H9 (cell line): ENCODE measurements at regions not wholly inside any gene's neighbourhood (a gene's known extent, or its start where the extent isn't known, plus 50 kb on each side); places are given as distances from the start of the nearest gene placed in this dataset.

Experiments used
- DNase-seq: peaks from one replicate; pipeline ENCODE4 v3.0.0-alpha.2; 2017
- H2AFZ ChIP-seq: one replicate; pipeline ENCODE4 v1.6.1; 2013; ENCODE audit warnings: mild to moderate bottlenecking, low read length, control low read depth, moderate library complexity
- H2AK5ac ChIP-seq: 2 replicates; pipeline ENCODE4 v1.6.1; 2013; ENCODE audit warnings: low read length, control low read depth, mixed read lengths; ENCODE audit not compliant: insufficient read length
- H2BK120ac ChIP-seq: one replicate; pipeline ENCODE4 v1.6.1; 2013; ENCODE audit warnings: low read depth, mild to moderate bottlenecking, low read length, control low read depth, inconsistent platforms; ENCODE audit not compliant: poor library complexity, severe bottlenecking
- H2BK12ac ChIP-seq: 2 replicates; pipeline ENCODE4 v1.6.1; 2013; ENCODE audit warnings: low read length, control low read depth, mixed read lengths, low read depth; ENCODE audit not compliant: insufficient read length
- H2BK15ac ChIP-seq: 2 replicates; pipeline ENCODE4 v1.6.1; 2013; ENCODE audit warnings: low read depth, low read length, control low read depth
- H2BK20ac ChIP-seq: one replicate; pipeline ENCODE4 v1.6.1; 2013; ENCODE audit warnings: low read depth, mild to moderate bottlenecking, low read length, control low read depth, inconsistent platforms; ENCODE audit not compliant: poor library complexity, severe bottlenecking
- H2BK5ac ChIP-seq: 2 replicates; pipeline ENCODE4 v1.6.1; 2013; ENCODE audit warnings: low read length, control low read depth, mixed read lengths; ENCODE audit not compliant: insufficient read length
- H3K14ac ChIP-seq: 2 replicates; pipeline ENCODE4 v1.6.1; 2013; ENCODE audit warnings: low read length, control low read depth; ENCODE audit not compliant: insufficient read depth
- H3K18ac ChIP-seq: 2 replicates; pipeline ENCODE4 v1.6.1; 2013; ENCODE audit warnings: low read depth, mild to moderate bottlenecking, mixed read lengths, low read length, control low read depth; ENCODE audit not compliant: insufficient read length
- H3K23ac ChIP-seq: 2 replicates; pipeline ENCODE4 v1.6.1; 2013; ENCODE audit warnings: low read length, control low read depth, mixed read lengths, low read depth; ENCODE audit not compliant: insufficient read length
- H3K23me2 ChIP-seq: 2 replicates; pipeline ENCODE4 v1.6.1; 2013; ENCODE audit warnings: low read depth, mild to moderate bottlenecking, mixed read lengths, low read length, control low read depth; ENCODE audit not compliant: insufficient read length, poor library complexity, severe bottlenecking
- H3K27ac ChIP-seq: 2 replicates; pipeline ENCODE4 v1.5.1; 2013; ENCODE audit warnings: low read length, control low read depth, mixed read lengths, low read depth; ENCODE audit not compliant: insufficient read length
- H3K27me3 ChIP-seq: 2 replicates; pipeline ENCODE4 v1.6.1; 2013; ENCODE audit warnings: low read length, control low read depth, inconsistent platforms; ENCODE audit not compliant: insufficient read depth
- H3K4ac ChIP-seq: 2 replicates; pipeline ENCODE4 v1.6.1; 2013; ENCODE audit warnings: low read depth, mild to moderate bottlenecking, control low read depth, inconsistent platforms, low read length, moderate library complexity
- H3K4me1 ChIP-seq: 2 replicates; pipeline ENCODE4 v1.6.1; 2013; ENCODE audit warnings: low read length, control low read depth, inconsistent platforms; ENCODE audit not compliant: insufficient read depth
- H3K4me2 ChIP-seq: 2 replicates; pipeline ENCODE4 v1.6.1; 2013; ENCODE audit warnings: low read length, control low read depth, mixed read lengths; ENCODE audit not compliant: insufficient read length, insufficient read depth
- H3K56ac ChIP-seq: 2 replicates; pipeline ENCODE4 v1.6.1; 2013; ENCODE audit warnings: low read depth, mild to moderate bottlenecking, mixed read lengths, low read length, control low read depth; ENCODE audit not compliant: insufficient read length
- H3K79me1 ChIP-seq: 2 replicates; pipeline ENCODE4 v1.6.1; 2013; ENCODE audit warnings: low read depth, mild to moderate bottlenecking, moderate library complexity, low read length, control low read depth, inconsistent platforms; ENCODE audit not compliant: insufficient read depth, poor library complexity, severe bottlenecking
- H3K79me2 ChIP-seq: 2 replicates; pipeline ENCODE4 v1.6.1; 2013; ENCODE audit warnings: low read length, control low read depth, inconsistent platforms; ENCODE audit not compliant: insufficient read depth
- H3K9ac ChIP-seq: 2 replicates; pipeline ENCODE4 v1.6.1; 2013; ENCODE audit warnings: low read length, control low read depth, mixed read lengths; ENCODE audit not compliant: insufficient read length; ENCODE audit errors: extremely low read depth
- H3K9me3 ChIP-seq: one replicate; pipeline ENCODE4 v1.6.1; 2013; ENCODE audit warnings: low read depth, low read length, inconsistent platforms; ENCODE audit not compliant: control insufficient read depth
- H3T11ph ChIP-seq: one replicate; pipeline ENCODE4 v1.6.1; 2013; ENCODE audit warnings: mild to moderate bottlenecking, low read length, control low read depth, inconsistent platforms
- H4K20me1 ChIP-seq: one replicate; pipeline ENCODE4 v1.6.1; 2013; ENCODE audit not compliant: control insufficient read depth, insufficient read length, insufficient read depth
- H4K5ac ChIP-seq: 2 replicates; pipeline ENCODE4 v1.6.1; 2013; ENCODE audit warnings: low read depth, mild to moderate bottlenecking, mixed read lengths, low read length, control low read depth; ENCODE audit not compliant: insufficient read length
- H4K8ac ChIP-seq: replicated peaks from 2 replicates; pipeline ENCODE4 v1.6.1; 2013; ENCODE audit warnings: low read length, control low read depth, mixed read lengths, low read depth; ENCODE audit not compliant: insufficient read length
- H4K91ac ChIP-seq: 2 replicates; pipeline ENCODE4 v1.6.1; 2013; ENCODE audit warnings: low read depth, mild to moderate bottlenecking, moderate library complexity, mixed read lengths, low read length, control low read depth; ENCODE audit not compliant: insufficient read length
- H3K27ac Mint-ChIP-seq, 3 experiments: 2 replicates in 2 of 3; 3 replicates in 1 of 3; pipeline ENCODE4 v1.8.0; 2020 to 2021; ENCODE audit warnings: mixed read lengths in 3 of 3, mild to moderate bottlenecking in 1 of 3, moderate library complexity in 1 of 3
- H3K27me3 Mint-ChIP-seq: 2 replicates; pipeline ENCODE4 v1.8.0; 2021; ENCODE audit warnings: low read depth, mild to moderate bottlenecking, moderate library complexity, mixed read lengths
- H3K36me3 Mint-ChIP-seq, 3 experiments: 2 replicates in 2 of 3; 3 replicates in 1 of 3; pipeline ENCODE4 v1.8.0; 2020 to 2021; ENCODE audit warnings: low read depth in 3 of 3, mixed read lengths in 3 of 3; ENCODE audit not compliant: insufficient read depth in 1 of 3
- H3K4me1 Mint-ChIP-seq, 2 experiments: 2 replicates each; pipeline ENCODE4 v1.8.0; 2020; ENCODE audit warnings: mixed read lengths in 2 of 2
- H3K4me3 Mint-ChIP-seq, 2 experiments: 2 replicates in 1 of 2; 3 replicates in 1 of 2; pipeline ENCODE4 v1.8.0; 2020 to 2021; ENCODE audit warnings: mild to moderate bottlenecking in 2 of 2, mixed read lengths in 2 of 2, moderate library complexity in 1 of 2
- H3K9me3 Mint-ChIP-seq, 2 experiments: 2 replicates in 1 of 2; 3 replicates in 1 of 2; pipeline ENCODE4 v1.8.0; 2020; ENCODE audit warnings: mild to moderate bottlenecking in 2 of 2, mixed read lengths in 2 of 2, moderate library complexity in 1 of 2
- CTCF ChIP-seq: fragments of 200-600 bp; sonication (generic); conservative IDR thresholded peaks from 3 replicates; pipeline ENCODE4 v1.8.0; 2021; ENCODE audit warnings: antibody characterized with exemption, mild to moderate bottlenecking
- whole genome bisulfite sequencing: extraction: QIAGEN DNeasy Blood & Tissue Kit; methylation state at CpG from one replicate; pipeline ENCODE4 v1.1.7; 2013; ENCODE audit warnings: missing lambda C conversion rate, low lambda C conversion rate, mixed read lengths; ENCODE audit not compliant: insufficient read length; ENCODE audit errors: extremely low coverage; 5-methylcytosine and 5-hydroxymethylcytosine counted together

GRCh38 chr14:106216679-106217078 is 690.3 kb downstream of the TMEM121 start:
- Histone ChIP-seq H2BK20ac (no peak overlapping the region), H2AK5ac (no peak overlapping the region), H4K20me1 (no peaks in the 10 kb centered on the region), H3K14ac (no peak overlapping the region), H4K8ac (no peak overlapping the region), H2AFZ (no peak overlapping the region), H3K56ac (no peak overlapping the region), H3K79me1 (no peaks in the 10 kb centered on the region), H2BK12ac (no peak overlapping the region), H2BK15ac (no peak overlapping the region), H3K27ac (no peak overlapping the region), H2BK120ac (no peak overlapping the region), H3K4ac (no peak overlapping the region), H3T11ph (no peak overlapping the region), H2BK5ac (no peak overlapping the region), H4K5ac (no peak overlapping the region), H3K23me2 (no peaks in the 10 kb centered on the region), H3K23ac (no peak overlapping the region), H3K27me3 (no peaks in the 10 kb centered on the region), H3K4me1 (no peaks in the 10 kb centered on the region), H3K9me3 (peaks cover 86% of the 10 kb centered on the region), H3K18ac (no peak overlapping the region), H3K4me2 (no peak overlapping the region), H4K91ac (no peak overlapping the region), H3K9ac (no peak overlapping the region), H3K79me2 (no peaks in the 10 kb centered on the region)
- no CpG with 5 or more reads among the region's 1 CpG for WGBS
- H3K27me3 Mint-ChIP-seq: no peaks in the 10 kb centered on the region; the same call in 1 of the 2 replicates
- H3K9me3 Mint-ChIP-seq: peaks cover 92 to 93% of the 10 kb centered on the region in 2 experiments
- no peak overlapping the region for H3K27ac Mint-ChIP-seq
- no peaks in the 10 kb centered on the region for H3K4me1 Mint-ChIP-seq
- TF ChIP-seq CTCF: no peak
- peaks cover 0 to 19% (median 11%) of the 10 kb centered on the region in 3 experiments; a peak in 5 of 7 replicates for H3K36me3 Mint-ChIP-seq
- no peak for DNase-seq
- H3K4me3 Mint-ChIP-seq: no peak overlapping the region
